ENCODE measurements at regions not wholly inside any gene's neighbourhood (a gene's known extent, or its start where the extent isn't known, plus 50 kb on each side); places are given as distances from the start of the nearest gene placed in this dataset.

- no peak for TF ChIP-seq POLR2A (IDR thresholded peaks at IDR 0.05; ENCODE audit: extremely low read depth, insufficient read length)
- no peak for DNase-seq (ENCODE audit: low read depth)
- no peak overlapping the region for H3K4me3 ChIP-seq (ENCODE audit: low read depth, low read length)
Observed at GRCh38 chr12:69014047-69014446, 81.1 kb upstream of the CPM start.

GRCh38 chr12:69015017-69015416 lies 82.0 kb upstream of the CPM start:
- no peak for DNase-seq (ENCODE audit: low read depth)
- no peak for TF ChIP-seq MYC (IDR thresholded peaks at IDR 0.05; ENCODE audit: low read depth, low read length)
- no peak overlapping the region for H3K4me3 ChIP-seq (ENCODE audit: low read depth, low read length)

GRCh38 chr12:69015831-69016230 lies 82.9 kb upstream of the CPM start:
- DNase-seq (ENCODE audit: low read depth): no peak
- H3K4me3 ChIP-seq (ENCODE audit: low read depth, low read length): no peak overlapping the region
- TF ChIP-seq CTCF (IDR thresholded peaks at IDR 0.05; ENCODE audit: low read depth, low read length) (no peak), MYC (IDR thresholded peaks at IDR 0.05; ENCODE audit: low read depth, low read length) (no peak), MAX (IDR thresholded peaks at IDR 0.05; ENCODE audit: low read depth, low read length) (no peak), POLR2A (IDR thresholded peaks at IDR 0.05; ENCODE audit: extremely low read depth, insufficient read length) (no peak)

GRCh38 chr12:69019082-69019481 lies 86.1 kb upstream of the CPM start:
- H3K4me3 ChIP-seq (ENCODE audit: low read depth, low read length): no peak overlapping the region
- TF ChIP-seq CTCF (IDR thresholded peaks at IDR 0.05; ENCODE audit: low read depth, low read length) (no peak), MAX (IDR thresholded peaks at IDR 0.05; ENCODE audit: low read depth, low read length) (no peak), POLR2A (IDR thresholded peaks at IDR 0.05; ENCODE audit: extremely low read depth, insufficient read length) (no peak), MYC (IDR thresholded peaks at IDR 0.05; ENCODE audit: low read depth, low read length) (no peak)
- DNase-seq (ENCODE audit: low read depth): no peak

GRCh38 chr12:69019910-69020309 lies 86.9 kb upstream of the CPM start:
- H3K4me3 ChIP-seq (ENCODE audit: low read depth, low read length): no peak overlapping the region
- DNase-seq (ENCODE audit: low read depth): no peak
- no peak for TF ChIP-seq POLR2A (IDR thresholded peaks at IDR 0.05; ENCODE audit: extremely low read depth, insufficient read length)

- DNase-seq (ENCODE audit: low read depth): no peak
- no peak overlapping the region for H3K4me3 ChIP-seq (ENCODE audit: low read depth, low read length)
- TF ChIP-seq MAX (IDR thresholded peaks at IDR 0.05; ENCODE audit: low read depth, low read length): no peak
- TF ChIP-seq CTCF (IDR thresholded peaks at IDR 0.05; ENCODE audit: low read depth, low read length): no peak
- TF ChIP-seq POLR2A (IDR thresholded peaks at IDR 0.05; ENCODE audit: extremely low read depth, insufficient read length): no peak
- no peak for TF ChIP-seq MYC (IDR thresholded peaks at IDR 0.05; ENCODE audit: low read depth, low read length)
Observed at GRCh38 chr12:69022674-69023073, 89.7 kb upstream of the CPM start.

GRCh38 chr12:69023840-69024239 lies 90.9 kb upstream of the CPM start:
- no peak for DNase-seq (ENCODE audit: low read depth)
- TF ChIP-seq MYC (IDR thresholded peaks at IDR 0.05; ENCODE audit: low read depth, low read length): no peak
- no peak for TF ChIP-seq POLR2A (IDR thresholded peaks at IDR 0.05; ENCODE audit: extremely low read depth, insufficient read length)
- TF ChIP-seq MAX (IDR thresholded peaks at IDR 0.05; ENCODE audit: low read depth, low read length): no peak
- no peak for TF ChIP-seq CTCF (IDR thresholded peaks at IDR 0.05; ENCODE audit: low read depth, low read length)

More at GRCh38 chr12:69023840-69024239, 90.9 kb upstream of the CPM start:
- H3K4me3 ChIP-seq (ENCODE audit: low read depth, low read length): no peak overlapping the region
